MCF 10A (cell line): ENCODE measurements at regions not wholly inside any gene's neighbourhood (a gene's known extent, or its start where the extent isn't known, plus 50 kb on each side); places are given as distances from the start of the nearest gene placed in this dataset.
"Not testable (repeated sequence)": the region's sequence is repeated elsewhere in the genome, so short reads cannot be mapped to it uniquely, and the experiment has no call there.

Experiments used
- BruUV-seq: library from RNA; stranded (reverse); fragments of 400-500 nt; replicated peaks from 2 replicates; lab custom pipeline; 2021; lab: Mats Ljungman, UMichigan
- CTCF ChIA-PET: fragments of 300-600 bp; sonication (Branson Sonifier 250); formaldehyde crosslinking; extraction: SDS; loops from one replicate; lab custom pipeline; 2021; ENCODE audit warnings: antibody characterized with exemption, inconsistent platforms; lab: Yijun Ruan, JAX
- POLR2A ChIA-PET: fragments of 300-600, 350-650 bp; sonication (Branson Sonifier 250); formaldehyde crosslinking; extraction: SDS; loops from one replicate; lab custom pipeline; 2020; ENCODE audit warnings: antibody characterized with exemption, inconsistent platforms; lab: Yijun Ruan, JAX
- DNase-seq: peaks from one replicate; pipeline ENCODE4 v3.0.0-alpha.2; 2018; ENCODE audit not compliant: unreplicated experiment
- H3K27ac Mint-ChIP-seq: one replicate; pipeline ENCODE4 v1.8.0; 2022; ENCODE audit warnings: mild to moderate bottlenecking, low read depth, mixed read lengths; ENCODE audit not compliant: unreplicated experiment
- H3K27me3 Mint-ChIP-seq: one replicate; pipeline ENCODE4 v1.8.0; 2022; ENCODE audit warnings: mixed read lengths; ENCODE audit not compliant: insufficient read depth, unreplicated experiment
- H3K36me3 Mint-ChIP-seq: one replicate; pipeline ENCODE4 v1.8.0; 2022; ENCODE audit warnings: mild to moderate bottlenecking, moderate library complexity, mixed read lengths; ENCODE audit not compliant: insufficient read depth, unreplicated experiment
- H3K4me1 Mint-ChIP-seq: one replicate; pipeline ENCODE4 v1.8.0; 2022; ENCODE audit warnings: mixed read lengths; ENCODE audit not compliant: insufficient read depth, unreplicated experiment
- H3K4me3 Mint-ChIP-seq: one replicate; pipeline ENCODE4 v1.8.0; 2022; ENCODE audit warnings: mild to moderate bottlenecking, moderate library complexity, mixed read lengths; ENCODE audit not compliant: unreplicated experiment
- H3K9me3 Mint-ChIP-seq: one replicate; pipeline ENCODE4 v1.8.0; 2022; ENCODE audit warnings: mixed read lengths; ENCODE audit not compliant: unreplicated experiment
- intact Hi-C: fragments of 100-400 bp; cut with micrococcal nuclease; formaldehyde crosslinking; loops from 2 replicates; pipeline ENCODE4 v1.14.1; 2022
- TF ChIP-seq, protein P1 (sequence below): fragments of 200-600 bp; IDR thresholded peaks from one replicate; pipeline ENCODE4 v1.8.0; 2022; ENCODE audit warnings: antibody characterized with exemption, mild to moderate bottlenecking; ENCODE audit not compliant: unreplicated experiment

GRCh38 chr7:68712956-68713495 is 885.2 kb upstream of the AUTS2 start:
- H3K27me3 Mint-ChIP-seq, result no peaks in the 10 kb centered on the region
- H3K4me1 Mint-ChIP-seq, result no peaks in the 10 kb centered on the region
- ChIA-PET CTCF (interaction anchor here (0.6 kb wide), 1 partner anchor 727 kb away, joined by 6 read pairs; no protein-coding TSS in a partner anchor), POLR2A (no interaction called here)
- H3K4me3 Mint-ChIP-seq, result no peak overlapping the region
- no peaks in the 10 kb centered on the region for H3K36me3 Mint-ChIP-seq
- intact Hi-C loops, result no loop called here
- peaks cover 52% of the 10 kb centered on the region for H3K9me3 Mint-ChIP-seq
- no peak for DNase-seq
- H3K27ac Mint-ChIP-seq, result no peak overlapping the region
- no TSS peak for BruUV-seq
- TF ChIP-seq, protein P1, sequence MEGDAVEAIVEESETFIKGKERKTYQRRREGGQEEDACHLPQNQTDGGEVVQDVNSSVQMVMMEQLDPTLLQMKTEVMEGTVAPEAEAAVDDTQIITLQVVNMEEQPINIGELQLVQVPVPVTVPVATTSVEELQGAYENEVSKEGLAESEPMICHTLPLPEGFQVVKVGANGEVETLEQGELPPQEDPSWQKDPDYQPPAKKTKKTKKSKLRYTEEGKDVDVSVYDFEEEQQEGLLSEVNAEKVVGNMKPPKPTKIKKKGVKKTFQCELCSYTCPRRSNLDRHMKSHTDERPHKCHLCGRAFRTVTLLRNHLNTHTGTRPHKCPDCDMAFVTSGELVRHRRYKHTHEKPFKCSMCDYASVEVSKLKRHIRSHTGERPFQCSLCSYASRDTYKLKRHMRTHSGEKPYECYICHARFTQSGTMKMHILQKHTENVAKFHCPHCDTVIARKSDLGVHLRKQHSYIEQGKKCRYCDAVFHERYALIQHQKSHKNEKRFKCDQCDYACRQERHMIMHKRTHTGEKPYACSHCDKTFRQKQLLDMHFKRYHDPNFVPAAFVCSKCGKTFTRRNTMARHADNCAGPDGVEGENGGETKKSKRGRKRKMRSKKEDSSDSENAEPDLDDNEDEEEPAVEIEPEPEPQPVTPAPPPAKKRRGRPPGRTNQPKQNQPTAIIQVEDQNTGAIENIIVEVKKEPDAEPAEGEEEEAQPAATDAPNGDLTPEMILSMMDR, result no peak

- H3K9me3 Mint-ChIP-seq, result peaks cover 47% of the 10 kb centered on the region
- POLR2A ChIA-PET, result interaction anchor here (0.6 to 0.7 kb wide), 2 partner anchors 13 to 561 kb away, joined by 4 to 5 read pairs; no protein-coding TSS in a partner anchor
- DNase-seq, H3K36me3 Mint-ChIP-seq, BruUV-seq, H3K27ac Mint-ChIP-seq, H3K27me3 Mint-ChIP-seq, H3K4me3 Mint-ChIP-seq, intact Hi-C loops, H3K4me1 Mint-ChIP-seq: not testable (repeated sequence)
- CTCF ChIA-PET, result interaction anchor here (0.7 kb wide), 1 partner anchor 555 kb away, joined by 3 read pairs; no protein-coding TSS in a partner anchor
Measured at GRCh38 chr7:68714135-68714534, 884.1 kb upstream of the AUTS2 start.

GRCh38 chr7:68715907-68716306 is 882.4 kb upstream of the AUTS2 start:
- TF ChIP-seq, protein P1, result no peak
- intact Hi-C loops, result no loop called here
- POLR2A ChIA-PET, result no interaction called here
- Mint-ChIP-seq H3K27ac (no peak overlapping the region), H3K9me3 (peaks cover 46% of the 10 kb centered on the region), H3K4me1 (no peaks in the 10 kb centered on the region), H3K36me3 (no peaks in the 10 kb centered on the region), H3K27me3 (no peaks in the 10 kb centered on the region), H3K4me3 (no peak overlapping the region)
- CTCF ChIA-PET, result interaction anchor here (1.0 kb wide), 1 partner anchor 330 kb away, joined by 3 read pairs; no protein-coding TSS in a partner anchor
- DNase-seq, result no peak
- BruUV-seq, result no TSS peak

GRCh38 chr7:68717176-68717575 is 881.1 kb upstream of the AUTS2 start:
- POLR2A ChIA-PET, result no interaction called here
- intact Hi-C loops, result no loop called here
- no TSS peak for BruUV-seq

More at GRCh38 chr7:68717176-68717575, 881.1 kb upstream of the AUTS2 start:
- DNase-seq, result no peak
- no peaks in the 10 kb centered on the region for H3K27me3 Mint-ChIP-seq
- H3K4me1 Mint-ChIP-seq, result no peaks in the 10 kb centered on the region
- CTCF ChIA-PET, result interaction anchor here (0.6 to 0.7 kb wide), 3 partner anchors 20 to 1329 kb away, joined by 3 read pairs; no protein-coding TSS in a partner anchor
- no peaks in the 10 kb centered on the region for H3K36me3 Mint-ChIP-seq
- no peak overlapping the region for H3K4me3 Mint-ChIP-seq
- H3K9me3 Mint-ChIP-seq, result peaks cover 40% of the 10 kb centered on the region
- no peak overlapping the region for H3K27ac Mint-ChIP-seq
- TF ChIP-seq, protein P1, result no peak
